MM.1S (cell line): ENCODE measurements at regions not wholly inside any gene's neighbourhood (a gene's known extent, or its start where the extent isn't known, plus 50 kb on each side); places are given as distances from the start of the nearest gene placed in this dataset.
"Not testable (repeated sequence)": the region's sequence is repeated elsewhere in the genome, so short reads cannot be mapped to it uniquely, and the experiment has no call there.

ENCODE experiments used
- CTCF ChIP-seq: fragments of 300-600 bp; sonication (generic); IDR thresholded peaks from 2 replicates; pipeline ENCODE4 v1.5.1; 2016; ENCODE audit warnings: antibody characterized with exemption, low read length, mixed read lengths
- EZH2 ChIP-seq: fragments of 300-600 bp; sonication (generic); optimal IDR thresholded peaks from 2 replicates; pipeline ENCODE3; 2017; ENCODE audit warnings: low read depth, mild to moderate bottlenecking, antibody characterized with exemption, low read length, mixed read lengths
- EZH2phosphoT487 ChIP-seq: fragments of 300-600 bp; sonication (generic); IDR thresholded peaks from 2 replicates; pipeline ENCODE4 v1.6.1; 2018; ENCODE audit warnings: antibody characterized with exemption, low read length

DNA sequence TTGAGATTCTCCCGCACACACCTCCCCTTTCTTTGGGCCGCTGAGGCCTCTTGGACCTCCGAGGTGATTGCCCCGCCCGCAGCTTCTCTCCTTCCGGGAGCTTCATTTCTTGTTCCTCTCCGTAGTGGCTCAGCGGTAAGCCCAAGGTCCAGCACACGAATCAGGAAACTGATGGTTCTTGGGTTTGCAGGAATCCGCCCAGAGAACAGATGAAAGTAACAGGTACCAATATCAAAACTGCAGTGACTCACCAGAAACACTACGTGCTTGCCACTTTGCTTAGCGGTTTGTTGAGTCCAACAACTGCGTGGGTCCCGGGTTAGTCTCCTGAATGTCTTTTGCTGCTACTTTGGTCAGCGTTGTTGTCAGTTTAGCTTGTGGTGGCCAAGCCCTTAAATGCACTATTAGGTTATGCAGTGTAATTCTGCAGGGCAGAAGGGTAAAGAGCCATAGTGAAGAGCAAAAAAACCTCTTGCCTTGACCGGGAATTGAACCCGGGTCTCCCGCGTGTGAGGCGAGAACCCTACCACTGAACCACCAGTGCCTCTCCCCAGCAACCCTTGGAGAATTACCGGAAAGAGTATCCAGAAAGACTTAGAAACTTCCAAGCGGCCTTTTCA is 172.1 kb downstream of the FAM72C start:
- not testable (repeated sequence) for TF ChIP-seq EZH2phosphoT487, CTCF, EZH2
